Esophagus (tissue), 2 donors: ENCODE measurements at regions not wholly inside any gene's neighbourhood (a gene's known extent, or its start where the extent isn't known, plus 50 kb on each side); places are given as distances from the start of the nearest gene placed in this dataset.
"Not testable (repeated sequence)": the region's sequence is repeated elsewhere in the genome, so short reads cannot be mapped to it uniquely, and the experiment has no call there.

Source experiments
- H3K27ac ChIP-seq, 2 donors: one replicate each; pipeline ENCODE4 v1.5.1; 2013; ENCODE audit warnings: low read depth in 2 of 2, mild to moderate bottlenecking in 2 of 2, inconsistent platforms in 1 of 2, low read length in 1 of 2, moderate library complexity in 1 of 2
- H3K27me3 ChIP-seq, 2 donors: one replicate each; pipeline ENCODE4 v1.6.1; 2013; ENCODE audit warnings: low read length in 2 of 2, control low read depth in 1 of 2, mild to moderate bottlenecking in 1 of 2; ENCODE audit not compliant: insufficient read depth in 2 of 2, control insufficient read depth in 1 of 2
- H3K36me3 ChIP-seq, 2 donors: one replicate each; pipeline ENCODE4 v1.6.1; 2013; ENCODE audit warnings: low read length in 1 of 2; ENCODE audit not compliant: control insufficient read depth in 2 of 2, insufficient read depth in 2 of 2
- H3K4me1 ChIP-seq, 2 donors: one replicate each; pipeline ENCODE4 v1.6.1; 2013; ENCODE audit warnings: low read length in 1 of 2; ENCODE audit not compliant: control insufficient read depth in 2 of 2, insufficient read depth in 2 of 2
- H3K4me3 ChIP-seq, 2 donors: one replicate each; pipeline ENCODE4 v1.5.1; 2013; ENCODE audit warnings: low read length in 2 of 2, mild to moderate bottlenecking in 2 of 2, low read depth in 1 of 2, moderate library complexity in 1 of 2
- H3K9me3 ChIP-seq, 2 donors: one replicate each; pipeline ENCODE4 v1.6.1; 2013; ENCODE audit warnings: mild to moderate bottlenecking in 2 of 2, low read depth in 1 of 2, low read length in 1 of 2, moderate library complexity in 1 of 2; ENCODE audit not compliant: control insufficient read depth in 2 of 2, insufficient read depth in 1 of 2
- WGBS, 2 donors: extraction: QIAGEN DNeasy Blood & Tissue Kit; methylation state at CpG; one replicate each; pipeline ENCODE4 v1.1.7; 2013; 5-methylcytosine and 5-hydroxymethylcytosine counted together
- donor health status: healthy with polysubstance abuse.
- donor health status: Bipolar disorder and iron deficiency.

GRCh38 chr7:26992670-26993069, 103.1 kb downstream of the HOXA1 start:
- H3K27ac ChIP-seq, result peak overlapping the region; percentile 64 to 78
- WGBS, 2 donors, result 50 to 69% methylated on average over 7 of the region's 7 CpGs
- H3K4me3 ChIP-seq, result no peak overlapping the region
- no peaks in the 10 kb centered on the region for H3K4me1 ChIP-seq
- no peaks in the 10 kb centered on the region for H3K9me3 ChIP-seq
- no peaks in the 10 kb centered on the region for H3K27me3 ChIP-seq
- no peaks in the 10 kb centered on the region for H3K36me3 ChIP-seq

- no peaks in the 10 kb centered on the region for H3K27me3 ChIP-seq
Measured at GRCh38 chr7:26991796-26992195, 104.0 kb downstream of the HOXA1 start.

GRCh38 chr7:26989897-26990670, 105.7 kb downstream of the HOXA1 start:
- Histone ChIP-seq H3K4me3 (no peak overlapping the region), H3K27ac (no peak overlapping the region), H3K27me3 (no peaks in the 10 kb centered on the region), H3K4me1 (no peaks in the 10 kb centered on the region), H3K36me3 (no peaks in the 10 kb centered on the region), H3K9me3 (no peaks in the 10 kb centered on the region)
- WGBS, 2 donors, result 48 to 58% methylated on average over 3 of the region's 3 CpGs

More at GRCh38 chr7:26991796-26992195, 104.0 kb downstream of the HOXA1 start:
- Histone ChIP-seq H3K36me3 (no peaks in the 10 kb centered on the region), H3K27ac (no peak overlapping the region), H3K9me3 (no peaks in the 10 kb centered on the region), H3K4me3 (no peak overlapping the region), H3K4me1 (no peaks in the 10 kb centered on the region)
- WGBS, 2 donors, result 77 to 79% methylated on average over 6 of the region's 6 CpGs

GRCh38 chr7:26988836-26989374, 106.9 kb downstream of the HOXA1 start:
- no peaks in the 10 kb centered on the region for H3K36me3 ChIP-seq
- no peak overlapping the region for H3K27ac ChIP-seq
- WGBS, 2 donors, result 74 to 79% methylated on average over 9 of the region's 9 CpGs
- no peak overlapping the region for H3K4me3 ChIP-seq
- H3K4me1 ChIP-seq, result no peaks in the 10 kb centered on the region
- H3K9me3 ChIP-seq, result no peaks in the 10 kb centered on the region
- no peaks in the 10 kb centered on the region for H3K27me3 ChIP-seq

GRCh38 chr7:26987338-26987737, 108.5 kb downstream of the HOXA1 start:
- no peaks in the 10 kb centered on the region for H3K27me3 ChIP-seq
- H3K4me1 ChIP-seq, result no peaks in the 10 kb centered on the region
- no peak overlapping the region for H3K27ac ChIP-seq
- 44 to 47% methylated on average over 3 of the region's 3 CpGs for WGBS, 2 donors
- H3K36me3 ChIP-seq, result no peaks in the 10 kb centered on the region
- H3K9me3 ChIP-seq, result no peaks in the 10 kb centered on the region
- H3K4me3 ChIP-seq, result no peak overlapping the region

GRCh38 chr7:26978146-26978545, 113.8 kb upstream of the SKAP2 start:
- Histone ChIP-seq H3K36me3 (no peaks in the 10 kb centered on the region), H3K4me1 (no peaks in the 10 kb centered on the region), H3K27ac (no peak overlapping the region), H3K9me3 (peaks cover 0 to 6% of the 10 kb centered on the region in 2 donors), H3K4me3 (no peak overlapping the region), H3K27me3 (no peaks in the 10 kb centered on the region)
- WGBS, 2 donors, result 73 to 83% methylated on average over 2 of the region's 2 CpGs

GRCh38 chr7:26976840-26977239, 112.5 kb upstream of the SKAP2 start:
- H3K9me3 ChIP-seq, result peaks cover 0 to 6% of the 10 kb centered on the region in 2 donors
- H3K36me3 ChIP-seq, result no peaks in the 10 kb centered on the region
- H3K27me3 ChIP-seq, result no peaks in the 10 kb centered on the region
- no peaks in the 10 kb centered on the region for H3K4me1 ChIP-seq
- H3K27ac ChIP-seq, result no peak overlapping the region
- H3K4me3 ChIP-seq, result no peak overlapping the region

GRCh38 chr7:26971924-26972323, 107.5 kb upstream of the SKAP2 start:
- 91 to 92% methylated on average over 2 of the region's 2 CpGs for WGBS, 2 donors
- H3K27me3 ChIP-seq, H3K9me3 ChIP-seq, H3K36me3 ChIP-seq, H3K4me3 ChIP-seq, H3K27ac ChIP-seq, H3K4me1 ChIP-seq: not testable (repeated sequence)

GRCh38 chr7:26965724-26966123, 101.3 kb upstream of the SKAP2 start:
- no peaks in the 10 kb centered on the region for H3K36me3 ChIP-seq
- WGBS, 2 donors, result 70 to 91% methylated on average over 3 of the region's 3 CpGs
- no peaks in the 10 kb centered on the region for H3K9me3 ChIP-seq
- H3K4me3 ChIP-seq, result no peak overlapping the region
- H3K27me3 ChIP-seq, result no peaks in the 10 kb centered on the region
- no peaks in the 10 kb centered on the region for H3K4me1 ChIP-seq
- H3K27ac ChIP-seq, result no peak overlapping the region
